ENCODE measurements at regions not wholly inside any gene's neighbourhood (a gene's known extent, or its start where the extent isn't known, plus 50 kb on each side); places are given as distances from the start of the nearest gene placed in this dataset.

DNA sequence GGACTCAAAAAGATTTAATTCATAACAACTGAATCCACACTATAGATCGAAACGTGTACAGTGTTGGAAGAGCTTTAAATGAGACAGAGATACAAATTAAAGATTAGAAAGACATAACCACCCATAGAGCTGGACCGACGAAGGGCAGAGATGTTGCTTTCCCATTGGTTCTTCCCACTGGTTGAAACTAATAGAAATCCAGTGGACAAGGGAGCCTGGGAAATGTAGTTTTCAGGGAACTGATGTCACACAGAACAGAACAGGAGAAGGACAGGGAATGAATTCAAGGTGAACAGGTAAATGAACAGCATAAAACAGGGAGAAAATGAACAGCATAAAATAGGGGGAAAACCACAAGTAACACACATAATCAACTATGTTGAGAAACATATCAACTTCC lies 328.7 kb downstream of the ZNF621 start:
- TF ChIP-seq POLR2AphosphoS5 (IDR thresholded peaks at IDR 0.05; ENCODE audit: insufficient read depth in 1 of 2, low read depth in 1 of 2) = no peak
- TF ChIP-seq, protein P1, sequence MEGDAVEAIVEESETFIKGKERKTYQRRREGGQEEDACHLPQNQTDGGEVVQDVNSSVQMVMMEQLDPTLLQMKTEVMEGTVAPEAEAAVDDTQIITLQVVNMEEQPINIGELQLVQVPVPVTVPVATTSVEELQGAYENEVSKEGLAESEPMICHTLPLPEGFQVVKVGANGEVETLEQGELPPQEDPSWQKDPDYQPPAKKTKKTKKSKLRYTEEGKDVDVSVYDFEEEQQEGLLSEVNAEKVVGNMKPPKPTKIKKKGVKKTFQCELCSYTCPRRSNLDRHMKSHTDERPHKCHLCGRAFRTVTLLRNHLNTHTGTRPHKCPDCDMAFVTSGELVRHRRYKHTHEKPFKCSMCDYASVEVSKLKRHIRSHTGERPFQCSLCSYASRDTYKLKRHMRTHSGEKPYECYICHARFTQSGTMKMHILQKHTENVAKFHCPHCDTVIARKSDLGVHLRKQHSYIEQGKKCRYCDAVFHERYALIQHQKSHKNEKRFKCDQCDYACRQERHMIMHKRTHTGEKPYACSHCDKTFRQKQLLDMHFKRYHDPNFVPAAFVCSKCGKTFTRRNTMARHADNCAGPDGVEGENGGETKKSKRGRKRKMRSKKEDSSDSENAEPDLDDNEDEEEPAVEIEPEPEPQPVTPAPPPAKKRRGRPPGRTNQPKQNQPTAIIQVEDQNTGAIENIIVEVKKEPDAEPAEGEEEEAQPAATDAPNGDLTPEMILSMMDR (IDR thresholded peaks at IDR 0.05) = no peak
